Germinal center (tissue), 1 donor: ENCODE measurements at regions not wholly inside any gene's neighbourhood (a gene's known extent, or its start where the extent isn't known, plus 50 kb on each side); places are given as distances from the start of the nearest gene placed in this dataset.

Source experiments
- DNase-seq: peaks from one replicate; pipeline ENCODE4 v3.0.0; 2012; ENCODE audit warnings: mixed read lengths, low spot score

GRCh38 chr18:10216791-10217190, 237.6 kb upstream of the APCDD1 start:
- DNase-seq, result no peak

GRCh38 chr18:10217211-10217610, 237.2 kb upstream of the APCDD1 start:
- DNase-seq, result no peak

- no peak for DNase-seq
These were observed 229.1 kb upstream of the APCDD1 start for GRCh38 chr18:10225300-10225699.

- no peak for DNase-seq
These were observed 227.5 kb upstream of the APCDD1 start for GRCh38 chr18:10226971-10227370.

GRCh38 chr18:10228326-10228725, 226.1 kb upstream of the APCDD1 start:
- DNase-seq, result no peak

GRCh38 chr18:10229458-10229857, 225.0 kb upstream of the APCDD1 start:
- no peak for DNase-seq

- DNase-seq, result no peak
These were observed 224.4 kb upstream of the APCDD1 start for GRCh38 chr18:10230072-10230471.

GRCh38 chr18:10231220-10231619, 223.2 kb upstream of the APCDD1 start:
- no peak for DNase-seq

- no peak for DNase-seq
These were observed 222.4 kb upstream of the APCDD1 start for GRCh38 chr18:10232062-10232461.

- no peak for DNase-seq
These were observed 221.2 kb upstream of the APCDD1 start for GRCh38 chr18:10233082-10233875.

- DNase-seq, result no peak
These were observed 220.2 kb upstream of the APCDD1 start for GRCh38 chr18:10234281-10234680.

GRCh38 chr18:10234912-10235660, 219.3 kb upstream of the APCDD1 start:
- no peak for DNase-seq

- DNase-seq, result no peak
These were observed 218.8 kb upstream of the APCDD1 start for GRCh38 chr18:10235661-10235952.

- no peak for DNase-seq
These were observed 215.3 kb upstream of the APCDD1 start for GRCh38 chr18:10239103-10239502.

- DNase-seq, result no peak
These were observed 214.3 kb upstream of the APCDD1 start for GRCh38 chr18:10239991-10240634.

- no peak for DNase-seq
These were observed 213.5 kb upstream of the APCDD1 start for GRCh38 chr18:10240973-10241372.

GRCh38 chr18:10241579-10241978, 212.9 kb upstream of the APCDD1 start:
- DNase-seq, result no peak

- no peak for DNase-seq
These were observed 211.3 kb upstream of the APCDD1 start for GRCh38 chr18:10242936-10243680.

- DNase-seq, result no peak
These were observed 210.1 kb upstream of the APCDD1 start for GRCh38 chr18:10244341-10244740.

GRCh38 chr18:10245031-10245845, 209.2 kb upstream of the APCDD1 start:
- DNase-seq, result no peak

- no peak for DNase-seq
These were observed 208.6 kb upstream of the APCDD1 start for GRCh38 chr18:10245846-10246175.
